HEK293T (cell line): ENCODE measurements at regions not wholly inside any gene's neighbourhood (a gene's known extent, or its start where the extent isn't known, plus 50 kb on each side); places are given as distances from the start of the nearest gene placed in this dataset.

Experiments used
- BHLHE40 ChIP-seq: fragments of 450-650 bp; IDR thresholded peaks from 2 replicates; pipeline ENCODE4 v1.6.1; 2016; ENCODE audit warnings: mild to moderate bottlenecking, moderate library complexity, borderline replicate concordance
- ELF4 ChIP-seq: fragments of 450-650 bp; IDR thresholded peaks from 2 replicates; pipeline ENCODE4 v1.6.1; 2017; ENCODE audit warnings: antibody characterized with exemption
- FOXA1 ChIP-seq: fragments of 450-650 bp; IDR thresholded peaks from 2 replicates; pipeline ENCODE4 v1.6.1; 2016; ENCODE audit warnings: mild to moderate bottlenecking
- FOXK2 ChIP-seq: fragments of 450-650 bp; IDR thresholded peaks from 2 replicates; pipeline ENCODE4 v1.6.1; 2016; ENCODE audit warnings: mild to moderate bottlenecking
- NFRKB ChIP-seq: fragments of 450-650 bp; IDR thresholded peaks from 2 replicates; pipeline ENCODE4 v1.6.1; 2016; ENCODE audit warnings: mild to moderate bottlenecking, moderate library complexity
- SUZ12 ChIP-seq: fragments of 450-650 bp; IDR thresholded peaks from 2 replicates; pipeline ENCODE4 v1.6.1; 2016; ENCODE audit warnings: mild to moderate bottlenecking
- ZNF384 ChIP-seq: fragments of 450-650 bp; IDR thresholded peaks from 2 replicates; pipeline ENCODE4 v1.6.1; 2016
- TF ChIP-seq, protein P1 (sequence below): fragments of 450-650 bp; IDR thresholded peaks from 2 replicates; pipeline ENCODE4 v1.6.1; 2016

DNA sequence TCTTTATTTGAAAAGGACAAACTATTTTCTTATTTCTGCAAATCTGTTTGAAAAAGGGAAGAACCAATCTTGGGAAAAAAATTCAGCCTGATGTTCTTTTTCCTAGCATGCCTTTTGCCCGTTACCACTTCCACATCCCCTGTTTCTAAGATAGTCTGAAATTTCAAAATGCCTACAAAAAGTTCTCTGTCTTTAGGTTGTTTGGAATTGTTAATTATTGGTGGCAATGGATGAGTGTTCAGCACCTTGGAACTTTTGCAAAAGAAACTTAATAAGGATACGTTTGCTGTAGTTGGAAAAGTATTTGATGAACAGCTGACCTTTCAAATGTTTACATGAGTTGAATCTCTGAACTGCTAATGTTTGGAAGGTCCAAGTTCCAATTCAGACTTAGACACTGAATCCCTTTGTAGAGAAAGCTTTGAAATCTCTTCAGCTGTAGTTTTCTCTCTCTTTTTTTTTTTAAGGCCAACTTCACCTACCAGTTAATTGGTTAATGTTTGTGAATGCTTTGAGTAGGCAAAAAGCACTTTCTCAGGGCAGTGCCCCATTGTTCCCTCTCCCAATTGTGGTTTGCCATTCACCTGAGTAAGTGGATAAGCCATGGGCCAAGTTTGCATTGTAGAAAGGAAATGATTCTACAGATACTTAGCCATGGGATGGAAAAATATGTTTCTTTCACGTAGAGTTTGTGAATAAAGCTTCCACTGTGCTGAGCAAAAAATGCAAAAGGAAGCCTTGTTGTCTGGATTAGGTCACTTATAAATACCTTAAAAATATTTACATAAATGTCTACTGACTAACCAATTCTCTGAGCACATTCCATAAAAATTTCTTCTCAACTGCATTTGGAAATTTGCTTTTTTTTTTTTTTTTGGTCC, 156.4 kb upstream of the ELL2 start:
- no peak for TF ChIP-seq FOXK2
- no peak for TF ChIP-seq FOXA1
- TF ChIP-seq SUZ12 = no peak
- TF ChIP-seq ZNF384 = no peak
- TF ChIP-seq, protein P1, sequence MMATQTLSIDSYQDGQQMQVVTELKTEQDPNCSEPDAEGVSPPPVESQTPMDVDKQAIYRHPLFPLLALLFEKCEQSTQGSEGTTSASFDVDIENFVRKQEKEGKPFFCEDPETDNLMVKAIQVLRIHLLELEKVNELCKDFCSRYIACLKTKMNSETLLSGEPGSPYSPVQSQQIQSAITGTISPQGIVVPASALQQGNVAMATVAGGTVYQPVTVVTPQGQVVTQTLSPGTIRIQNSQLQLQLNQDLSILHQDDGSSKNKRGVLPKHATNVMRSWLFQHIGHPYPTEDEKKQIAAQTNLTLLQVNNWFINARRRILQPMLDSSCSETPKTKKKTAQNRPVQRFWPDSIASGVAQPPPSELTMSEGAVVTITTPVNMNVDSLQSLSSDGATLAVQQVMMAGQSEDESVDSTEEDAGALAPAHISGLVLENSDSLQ = no peak
- TF ChIP-seq NFRKB = no peak
- no peak for TF ChIP-seq BHLHE40
- no peak for TF ChIP-seq ELF4
